Loucy (cell line): ENCODE measurements at regions not wholly inside any gene's neighbourhood (a gene's known extent, or its start where the extent isn't known, plus 50 kb on each side); places are given as distances from the start of the nearest gene placed in this dataset.

ENCODE experiments used
- CTCF ChIP-seq: fragments of 200-600 bp; sonication (generic); conservative IDR thresholded peaks from 2 replicates; pipeline ENCODE4 v1.5.1; 2014; ENCODE audit warnings: mild to moderate bottlenecking, antibody characterized with exemption, low read length
- EZH2phosphoT487 ChIP-seq: fragments of 200-600 bp; IDR thresholded peaks from 2 replicates; pipeline ENCODE4 v1.6.1; 2018; ENCODE audit warnings: antibody characterized with exemption, mild to moderate bottlenecking, moderate library complexity, borderline replicate concordance

- TF ChIP-seq EZH2phosphoT487 (no peak), CTCF (no peak)
These were observed 678.6 kb downstream of the IQCM start for GRCh38 chr4:149136951-149137620.
